ENCODE measurements at regions not wholly inside any gene's neighbourhood (a gene's known extent, or its start where the extent isn't known, plus 50 kb on each side); places are given as distances from the start of the nearest gene placed in this dataset.

DNA sequence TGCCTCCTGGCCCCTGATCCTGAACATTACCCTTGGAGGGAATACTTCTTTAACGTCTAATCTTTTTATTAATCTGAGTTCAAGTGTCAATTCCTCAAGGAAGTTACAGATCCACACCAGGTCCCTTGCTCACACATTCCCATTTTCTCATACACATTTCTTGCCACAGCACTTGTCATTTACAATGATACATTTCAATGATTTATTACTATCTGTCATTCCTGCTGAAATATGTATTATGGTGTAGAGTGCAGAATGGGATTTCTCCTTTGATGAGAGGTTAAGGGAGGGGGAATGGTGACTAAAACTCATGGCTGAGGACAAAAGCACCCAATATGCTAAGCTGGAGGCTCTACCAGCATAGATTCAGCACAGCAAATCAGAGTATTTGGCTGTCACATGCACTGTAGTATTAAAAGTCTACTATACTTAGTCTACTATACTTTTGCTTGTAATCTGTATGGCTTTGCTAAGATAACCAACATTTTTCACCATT, 982.5 kb downstream of the TTLL7 start:
- no peak for FAIRE-seq

GRCh38 chr1:83015163-83015562, 983.8 kb downstream of the TTLL7 start:
- FAIRE-seq: no peak

GRCh38 chr1:83012950-83013349, 986.0 kb downstream of the TTLL7 start:
- no peak for FAIRE-seq

GRCh38 chr1:83011265-83011664, 987.7 kb downstream of the TTLL7 start:
- FAIRE-seq: no peak

DNA sequence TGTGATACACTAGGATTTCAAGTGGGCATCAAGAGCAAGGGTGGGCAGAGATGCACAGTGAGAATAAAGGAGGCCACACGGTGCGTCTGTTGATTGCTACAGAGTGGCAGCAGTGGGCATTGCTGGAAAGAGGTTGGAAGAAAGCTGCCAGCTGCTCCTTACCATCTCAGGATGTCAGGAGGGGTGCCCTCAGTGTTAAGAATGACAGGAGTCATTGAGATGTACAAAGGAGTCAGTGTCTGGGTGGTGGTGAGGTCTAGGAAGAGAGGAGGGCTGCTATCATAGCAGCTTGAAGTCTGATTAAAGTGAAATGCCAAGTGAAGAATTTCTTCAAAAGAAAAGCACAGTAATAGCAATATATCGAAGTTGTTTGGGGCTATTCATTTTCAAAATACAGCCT, 992.7 kb downstream of the TTLL7 start:
- FAIRE-seq: no peak

DNA sequence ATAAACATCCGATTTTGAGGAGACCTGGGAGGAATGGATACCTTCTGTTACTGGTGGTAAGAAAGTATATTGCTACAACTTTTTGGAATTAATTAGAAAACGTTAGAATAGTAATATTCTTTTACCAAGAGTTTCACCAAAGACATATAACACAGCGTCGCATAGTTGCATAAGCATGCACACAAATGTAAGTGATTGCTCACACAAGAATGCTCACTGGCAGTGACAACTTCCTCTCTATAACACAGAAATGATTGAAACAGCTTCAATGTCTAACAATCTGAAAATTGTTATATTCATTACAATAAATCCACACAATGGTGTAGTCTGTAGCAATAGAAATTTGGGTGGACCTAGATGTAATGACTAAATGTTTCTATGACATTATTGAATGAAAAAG, 998.6 kb downstream of the TTLL7 start:
- no peak for FAIRE-seq

DNA sequence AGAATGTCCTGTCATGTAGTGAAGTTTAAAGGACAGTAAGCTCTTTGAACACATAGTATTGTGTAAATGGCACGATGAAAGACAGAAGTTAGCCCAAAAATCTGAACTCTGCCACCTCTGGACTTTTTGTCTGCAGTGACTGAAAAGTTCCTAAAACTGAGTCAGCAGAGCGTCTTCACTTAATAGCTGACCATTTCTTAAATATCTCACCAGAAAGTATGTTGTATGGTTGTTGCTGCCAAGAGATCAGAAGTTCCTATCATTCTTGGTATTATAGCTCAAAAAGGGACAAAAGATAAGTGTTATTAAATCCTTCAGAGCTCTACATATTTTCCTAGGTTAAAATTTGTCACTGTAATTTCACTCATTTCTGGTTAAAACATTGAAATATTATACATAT, 1003.0 kb downstream of the TTLL7 start:
- FAIRE-seq: no peak

GRCh38 chr1:82994616-82995263, 1004.2 kb downstream of the TTLL7 start:
- no peak for FAIRE-seq

GRCh38 chr1:82991569-82991968, 1007.4 kb downstream of the TTLL7 start:
- no peak for FAIRE-seq

- FAIRE-seq: no peak
Observed at GRCh38 chr1:82979593-82980236, 1019.2 kb downstream of the TTLL7 start.

- FAIRE-seq: no peak
Observed at GRCh38 chr1:82978461-82979324, 1020.2 kb downstream of the TTLL7 start.

DNA sequence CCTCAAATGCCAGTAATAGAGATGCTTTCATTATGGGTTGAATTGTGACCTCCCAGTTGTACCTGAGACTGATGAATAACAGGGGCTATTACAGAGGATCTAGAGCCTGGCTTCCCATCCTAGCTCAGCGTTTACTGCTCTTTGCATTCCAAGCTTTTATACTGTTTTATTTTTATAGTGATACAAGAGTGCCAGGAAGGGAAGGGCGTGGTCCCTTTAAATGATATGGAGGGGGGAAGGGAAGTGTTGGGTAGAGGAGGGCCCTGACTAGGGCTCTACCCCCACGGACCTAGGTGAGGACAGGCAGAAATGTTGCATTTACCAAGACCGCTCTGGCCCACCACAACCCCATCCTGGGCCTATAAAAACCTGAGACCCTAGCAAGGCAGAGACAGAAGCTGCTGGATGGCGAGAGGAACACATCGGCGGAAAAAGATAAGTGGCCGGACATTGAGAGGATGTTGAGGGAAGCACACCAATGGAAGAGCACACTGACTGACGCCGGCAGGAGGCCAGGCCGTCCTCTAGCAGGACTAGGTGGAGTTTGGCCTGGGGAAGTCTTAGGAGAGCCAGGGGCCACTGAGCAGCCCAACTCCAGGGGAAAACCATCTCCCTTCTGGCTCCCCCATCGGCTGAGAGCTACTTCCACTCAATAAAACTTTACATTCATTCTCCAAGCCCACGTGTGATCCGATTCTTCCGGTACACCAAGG, 1025.9 kb downstream of the TTLL7 start:
- no peak for FAIRE-seq

- no peak for FAIRE-seq
Observed at GRCh38 chr1:82969340-82969739, 1029.6 kb downstream of the TTLL7 start.

DNA sequence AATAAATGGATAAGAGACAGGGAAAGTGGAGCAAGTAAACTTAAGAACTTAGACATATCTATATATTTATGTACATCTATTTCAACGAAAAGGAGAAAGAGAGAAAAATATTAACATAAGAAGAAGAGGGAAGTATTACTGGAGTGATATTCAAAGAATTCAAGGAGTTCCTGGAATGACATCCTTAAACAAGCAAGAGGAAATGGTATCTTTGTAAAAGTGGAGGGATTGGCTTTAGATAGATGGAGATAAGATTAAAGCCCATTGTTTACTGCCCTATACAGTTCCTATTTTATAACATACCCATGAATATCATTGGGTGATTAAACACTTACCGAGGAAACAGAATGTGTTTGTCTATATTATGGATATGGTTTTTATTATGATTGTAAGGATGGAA, 1036.3 kb downstream of the TTLL7 start:
- no peak for FAIRE-seq

- no peak for FAIRE-seq
Observed at GRCh38 chr1:82950606-82951200, 1048.2 kb downstream of the TTLL7 start.

DNA sequence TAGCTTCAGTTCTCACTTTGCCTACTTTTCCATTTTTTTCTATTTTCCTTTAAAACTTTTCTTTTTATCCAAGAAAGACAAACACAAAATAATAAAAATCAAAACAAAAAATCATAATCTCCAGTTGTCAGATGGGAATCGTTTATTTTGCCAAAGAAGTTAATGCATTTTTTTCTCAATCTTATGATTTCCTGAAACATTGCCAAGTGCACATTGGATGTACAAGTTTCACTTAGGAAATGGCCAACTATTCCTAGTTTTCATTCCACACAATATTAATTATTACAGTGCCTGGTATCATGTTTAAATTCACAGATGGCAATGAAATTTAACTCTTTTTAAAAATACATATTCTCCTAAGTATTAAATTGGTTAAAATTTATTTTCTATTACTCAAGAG, 1050.5 kb downstream of the TTLL7 start:
- no peak for FAIRE-seq

DNA sequence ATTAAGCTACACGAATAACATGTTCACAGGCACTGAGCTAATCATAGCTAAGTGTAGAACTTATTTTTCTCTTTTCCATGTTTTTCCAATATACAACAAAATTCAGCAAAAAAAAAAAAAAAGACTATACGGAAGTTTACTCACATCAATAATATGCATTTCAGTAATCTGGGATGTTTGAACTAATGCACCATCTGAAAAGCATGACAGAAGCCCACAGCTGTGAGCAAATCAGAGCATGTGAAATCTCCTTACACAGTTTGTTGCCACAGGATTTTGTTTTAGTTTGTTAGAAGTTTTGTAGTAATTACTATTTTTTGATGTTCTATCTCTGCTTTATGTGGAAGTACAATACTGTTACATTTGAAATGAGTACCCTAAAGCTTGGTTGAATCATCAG, 1051.7 kb downstream of the TTLL7 start:
- no peak for FAIRE-seq

DNA sequence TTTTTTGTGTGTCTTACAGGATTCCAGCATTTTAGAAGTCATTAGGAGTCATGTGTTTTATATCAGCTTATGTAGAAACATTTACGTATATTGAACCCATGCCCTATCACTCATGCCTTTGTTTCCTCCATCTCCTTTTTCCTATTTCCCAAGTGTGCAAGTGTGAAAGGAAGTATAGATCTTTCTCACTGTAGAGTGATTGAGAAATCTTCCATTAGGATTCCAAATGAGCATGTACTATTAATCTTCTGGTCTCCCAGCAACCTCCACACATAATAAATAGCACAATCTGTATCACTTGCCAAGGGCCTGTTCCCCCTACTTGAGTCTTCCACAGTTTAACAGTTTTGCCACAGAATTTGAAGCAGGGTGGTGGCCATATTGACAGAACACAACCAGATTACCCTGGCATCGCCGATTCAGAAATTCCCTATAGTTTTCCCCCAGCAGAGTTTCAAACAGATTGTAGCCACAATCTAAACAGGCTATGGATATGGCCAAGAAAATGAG, 1052.8 kb downstream of the TTLL7 start:
- FAIRE-seq: no peak

GRCh38 chr1:82944822-82945221, 1054.1 kb downstream of the TTLL7 start:
- no peak for FAIRE-seq

DNA sequence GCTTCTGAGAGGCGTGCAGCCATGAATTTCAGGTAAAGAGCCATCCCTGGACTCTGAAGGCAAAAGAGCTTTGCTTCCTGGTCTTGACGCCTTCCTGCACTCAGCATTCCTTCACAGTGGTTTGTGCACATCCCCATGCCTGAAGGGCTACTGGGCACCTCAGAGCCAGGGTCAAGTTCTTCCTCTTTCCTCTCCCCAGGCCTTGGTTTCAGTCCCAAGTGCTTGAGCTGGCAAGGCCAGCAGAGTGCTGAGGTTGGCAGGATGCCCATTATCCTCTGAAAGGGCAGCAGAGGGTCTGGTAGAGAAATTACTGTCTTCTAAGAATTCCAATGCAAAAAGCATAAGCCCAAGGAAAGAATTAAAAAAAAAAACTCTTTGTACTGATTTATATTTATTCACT, 1064.9 kb downstream of the TTLL7 start:
- no peak for FAIRE-seq

DNA sequence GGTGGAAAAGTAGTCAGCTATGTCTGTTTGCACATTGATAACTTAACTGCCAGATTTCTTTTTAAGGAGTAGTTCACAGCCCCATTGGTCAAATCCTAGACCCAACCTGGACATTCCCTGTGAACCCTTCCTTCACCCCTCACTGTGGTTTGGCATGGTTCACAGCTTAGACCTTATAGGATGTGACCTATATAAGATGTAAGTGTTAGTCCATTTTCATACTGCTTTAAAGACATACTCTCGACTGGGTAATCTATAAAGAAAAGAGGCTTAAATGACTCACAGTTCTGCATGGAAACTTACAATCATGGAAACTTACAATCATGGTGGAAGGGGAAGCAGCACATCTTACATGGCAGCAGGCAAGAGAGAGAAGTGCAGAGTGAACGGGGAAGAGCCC, 1066.2 kb downstream of the TTLL7 start:
- FAIRE-seq: no peak

GRCh38 chr1:82932207-82932606, 1066.7 kb downstream of the TTLL7 start:
- FAIRE-seq: no peak

All from colon (tissue), 2 donors.